Loucy (cell line): ENCODE measurements at regions not wholly inside any gene's neighbourhood (a gene's known extent, or its start where the extent isn't known, plus 50 kb on each side); places are given as distances from the start of the nearest gene placed in this dataset.

Experiments used
- H2AFZ ChIP-seq: fragments of 200-600 bp; sonication (generic); 2 replicates; pipeline ENCODE4 v1.6.0; 2016; ENCODE audit warnings: antibody characterized with exemption, mild to moderate bottlenecking, low read length, moderate library complexity
- H3F3A ChIP-seq: fragments of 200-600 bp; 2 replicates; pipeline ENCODE4 v1.6.0; 2016; ENCODE audit warnings: antibody characterized with exemption, low read depth, mild to moderate bottlenecking
- H3K27me3 ChIP-seq: fragments of 200-600 bp; sonication (generic); 2 replicates; pipeline ENCODE4 v1.6.1; 2014; ENCODE audit warnings: low read length, mild to moderate bottlenecking; ENCODE audit not compliant: insufficient read depth, poor library complexity, severe bottlenecking
- H3K36me3 ChIP-seq: fragments of 200-600 bp; sonication (generic); 2 replicates; pipeline ENCODE4 v1.6.1; 2016; ENCODE audit warnings: low read length; ENCODE audit not compliant: insufficient read depth
- H3K4me1 ChIP-seq: fragments of 200-600 bp; sonication (generic); 2 replicates; pipeline ENCODE4 v1.5.1; 2014; ENCODE audit warnings: low read length, mild to moderate bottlenecking; ENCODE audit not compliant: insufficient read depth, poor library complexity, severe bottlenecking
- H3K4me2 ChIP-seq: fragments of 200-600 bp; sonication (generic); 2 replicates; pipeline ENCODE4 v1.6.0; 2014; ENCODE audit warnings: antibody characterized with exemption, low read length, low read depth, mild to moderate bottlenecking; ENCODE audit not compliant: poor library complexity, severe bottlenecking
- H3K4me3 ChIP-seq: fragments of 200-600 bp; sonication (generic); 2 replicates; pipeline ENCODE4 v1.5.1; 2014; ENCODE audit warnings: low read length, mild to moderate bottlenecking, mixed read lengths; ENCODE audit not compliant: poor library complexity, severe bottlenecking
- H3K79me2 ChIP-seq: fragments of 200-600 bp; sonication (generic); 2 replicates; pipeline ENCODE4 v1.6.1; 2014; ENCODE audit warnings: low read length; ENCODE audit not compliant: insufficient read depth
- H3K9ac ChIP-seq: fragments of 200-600 bp; sonication (generic); 2 replicates; pipeline ENCODE4 v1.6.0; 2014; ENCODE audit warnings: mild to moderate bottlenecking, low read depth, low read length, moderate library complexity; ENCODE audit not compliant: poor library complexity, severe bottlenecking
- H3K9me2 ChIP-seq: fragments of 200-600 bp; sonication (generic); replicated peaks from 2 replicates; pipeline ENCODE4 v1.6.1; 2016; ENCODE audit warnings: low read depth, low read length, mixed read lengths
- H3K9me3 ChIP-seq: fragments of 200-600 bp; sonication (generic); 2 replicates; pipeline ENCODE4 v1.6.1; 2014; ENCODE audit warnings: mild to moderate bottlenecking, antibody characterized with exemption, low read length, low read depth; ENCODE audit not compliant: insufficient read depth
- H4K20me1 ChIP-seq: fragments of 200-600 bp; sonication (generic); 2 replicates; pipeline ENCODE4 v1.6.0; 2014; ENCODE audit warnings: antibody characterized with exemption, low read length, mild to moderate bottlenecking; ENCODE audit not compliant: insufficient read depth, poor library complexity, severe bottlenecking
- CTCF ChIP-seq: fragments of 200-600 bp; sonication (generic); conservative IDR thresholded peaks from 2 replicates; pipeline ENCODE4 v1.5.1; 2014; ENCODE audit warnings: mild to moderate bottlenecking, antibody characterized with exemption, low read length
- EZH2phosphoT487 ChIP-seq: fragments of 200-600 bp; IDR thresholded peaks from 2 replicates; pipeline ENCODE4 v1.6.1; 2018; ENCODE audit warnings: antibody characterized with exemption, mild to moderate bottlenecking, moderate library complexity, borderline replicate concordance

GRCh38 chr11:106397787-106398501 is 320.5 kb downstream of the AASDHPPT start:
- TF ChIP-seq CTCF: no peak
- TF ChIP-seq EZH2phosphoT487: no peak
- no peaks in the 10 kb centered on the region for H4K20me1 ChIP-seq
- no peaks in the 10 kb centered on the region for H3K36me3 ChIP-seq
- H3K9me2 ChIP-seq: no peaks in the 10 kb centered on the region
- no peak overlapping the region for H3K9ac ChIP-seq
- no peaks in the 10 kb centered on the region for H3K9me3 ChIP-seq
- no peak overlapping the region for H3K4me2 ChIP-seq
- H3K4me1 ChIP-seq: no peaks in the 10 kb centered on the region
- no peak overlapping the region for H2AFZ ChIP-seq
- no peak overlapping the region for H3K4me3 ChIP-seq
- H3F3A ChIP-seq: no peaks in the 10 kb centered on the region
- no peaks in the 10 kb centered on the region for H3K27me3 ChIP-seq
- H3K79me2 ChIP-seq: no peaks in the 10 kb centered on the region

- Histone ChIP-seq H3F3A (no peaks in the 10 kb centered on the region), H3K4me1 (no peaks in the 10 kb centered on the region), H3K9ac (no peak overlapping the region), H3K79me2 (no peaks in the 10 kb centered on the region), H3K36me3 (no peaks in the 10 kb centered on the region), H3K9me2 (no peaks in the 10 kb centered on the region), H3K9me3 (no peaks in the 10 kb centered on the region), H2AFZ (no peak overlapping the region), H3K27me3 (no peaks in the 10 kb centered on the region), H4K20me1 (no peaks in the 10 kb centered on the region), H3K4me3 (no peak overlapping the region), H3K4me2 (no peak overlapping the region)
- no peak for TF ChIP-seq CTCF
- no peak for TF ChIP-seq EZH2phosphoT487
Observed at GRCh38 chr11:106398502-106399075, 321.1 kb downstream of the AASDHPPT start.

- H3K36me3 ChIP-seq: no peaks in the 10 kb centered on the region
- TF ChIP-seq CTCF (no peak), EZH2phosphoT487 (no peak)
- H3K9me3 ChIP-seq: no peaks in the 10 kb centered on the region
- H3K9ac ChIP-seq: no peak overlapping the region
- H3K4me3 ChIP-seq: no peak overlapping the region
- no peaks in the 10 kb centered on the region for H3K9me2 ChIP-seq
- no peak overlapping the region for H3K4me2 ChIP-seq
- no peaks in the 10 kb centered on the region for H4K20me1 ChIP-seq
- H3K79me2 ChIP-seq: no peaks in the 10 kb centered on the region
- H3K4me1 ChIP-seq: no peaks in the 10 kb centered on the region
- no peak overlapping the region for H2AFZ ChIP-seq
- no peaks in the 10 kb centered on the region for H3F3A ChIP-seq
- H3K27me3 ChIP-seq: no peaks in the 10 kb centered on the region
Observed at GRCh38 chr11:106399076-106399511, 321.6 kb downstream of the AASDHPPT start.
